Umbilical cord (tissue), 1 donor: ENCODE measurements at regions not wholly inside any gene's neighbourhood (a gene's known extent, or its start where the extent isn't known, plus 50 kb on each side); places are given as distances from the start of the nearest gene placed in this dataset.

ENCODE experiments used
- DNase-seq: peaks from one replicate; pipeline ENCODE4 v3.0.0-alpha.2; 2015; ENCODE audit warnings: low spot score

DNA sequence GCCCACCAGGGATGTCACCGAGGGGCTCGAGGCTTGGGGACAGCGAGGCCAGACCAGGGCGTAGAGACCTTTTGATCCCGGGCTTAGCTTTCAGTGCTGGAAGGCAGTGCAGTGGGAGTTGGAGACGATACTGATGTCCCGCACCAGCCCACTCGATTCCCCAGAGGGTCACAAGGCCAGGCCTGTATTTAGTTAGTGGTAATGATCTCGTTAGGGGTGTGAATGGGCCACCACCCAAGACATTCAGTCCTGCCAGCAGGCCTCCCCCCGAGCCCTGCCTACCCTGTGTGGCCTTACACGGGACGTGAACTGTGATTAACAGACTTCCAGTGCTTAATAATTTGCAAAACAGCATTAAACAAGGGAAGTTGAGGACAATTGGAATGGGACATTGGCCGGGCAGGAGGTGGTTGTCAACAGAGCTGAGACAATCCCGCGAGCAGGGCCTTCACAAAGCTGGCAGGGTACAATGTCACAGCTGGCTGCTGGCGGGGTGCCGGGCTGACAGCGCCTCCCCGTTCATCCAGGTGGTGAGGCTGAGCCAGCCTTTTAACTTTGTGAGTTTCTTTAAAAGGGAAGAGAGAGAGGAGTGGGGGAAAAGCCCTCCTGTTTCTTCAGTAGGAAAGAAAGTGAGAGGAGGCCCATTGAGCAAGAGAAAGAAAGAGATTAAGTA, 175.3 kb upstream of the RALGAPA2 start:
- DNase-seq, result no peak

DNA sequence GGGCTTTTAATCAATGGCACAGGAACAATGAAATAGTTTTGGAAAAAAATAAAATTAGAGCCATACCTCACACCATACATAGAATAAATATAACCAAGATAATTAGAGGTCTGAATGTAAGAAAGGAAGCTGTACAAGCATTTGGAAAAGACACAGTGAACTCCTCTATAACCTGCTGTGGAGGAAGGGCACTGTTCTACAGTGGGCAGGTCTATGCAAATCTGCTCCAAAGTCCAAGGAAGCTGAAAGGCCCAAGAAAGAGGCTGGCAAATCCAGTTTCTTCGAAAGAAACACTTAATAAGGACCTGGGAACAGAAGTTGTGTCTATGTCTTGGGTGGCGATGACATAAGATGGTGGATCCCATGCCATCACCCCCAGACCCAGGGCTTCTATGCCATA, 169.4 kb upstream of the RALGAPA2 start:
- DNase-seq, result no peak

DNA sequence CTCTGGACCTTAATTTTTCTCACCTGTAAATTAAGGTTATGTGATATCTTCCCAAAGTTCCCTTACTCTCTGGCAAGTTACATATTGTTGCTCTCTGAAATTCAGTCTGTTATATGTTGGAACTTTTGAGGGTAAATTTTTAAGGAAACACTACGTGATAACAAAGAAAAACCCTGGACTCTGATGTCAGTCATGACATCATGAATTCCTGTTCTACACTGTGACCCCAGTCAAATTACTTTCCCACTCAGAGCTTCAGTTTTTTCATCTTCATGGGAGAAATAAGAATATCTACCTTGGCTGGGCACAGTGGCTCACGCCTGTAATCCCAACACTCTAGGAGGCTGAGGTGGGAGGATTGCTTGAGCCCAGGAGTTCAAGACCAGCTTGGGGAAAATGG, 164.6 kb upstream of the RALGAPA2 start:
- no peak for DNase-seq

DNA sequence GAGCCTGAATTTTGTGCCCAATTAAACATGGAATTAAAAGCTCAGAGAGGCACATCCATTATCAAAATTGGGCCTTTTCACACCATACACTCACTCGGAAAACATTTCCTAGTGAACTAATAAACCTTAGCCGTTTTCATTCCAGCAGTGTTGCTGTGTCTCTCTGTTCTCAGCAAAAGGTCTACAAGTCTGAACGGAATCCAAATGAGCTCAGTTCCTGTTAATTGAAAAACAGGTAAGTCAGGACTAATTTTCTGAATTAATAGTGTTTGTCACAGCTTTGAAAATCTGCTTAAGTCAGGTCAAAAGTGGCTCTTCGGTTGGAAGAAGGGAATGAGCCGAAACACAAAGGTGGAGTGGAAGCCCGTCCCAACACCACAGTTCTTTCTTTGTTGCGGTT, 163.3 kb upstream of the RALGAPA2 start:
- no peak for DNase-seq

DNA sequence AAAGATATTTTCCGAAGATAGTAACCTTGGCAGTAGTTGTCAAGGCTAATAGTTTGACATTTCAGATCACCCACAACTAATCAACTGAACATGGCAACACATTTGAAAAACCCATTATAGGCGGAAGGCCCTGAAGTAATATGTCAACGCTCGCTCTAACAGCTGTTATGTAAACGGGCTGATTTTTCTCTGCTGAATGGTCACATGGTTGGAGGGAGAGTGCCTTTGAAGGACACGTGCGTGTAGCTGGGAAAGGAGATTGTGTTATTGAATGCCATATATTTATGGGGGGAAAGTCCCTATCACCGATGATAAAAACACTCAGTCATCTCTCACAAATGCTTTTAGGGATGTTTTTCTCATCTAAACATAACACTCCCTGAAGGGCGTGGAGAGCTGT, 160.0 kb upstream of the RALGAPA2 start:
- no peak for DNase-seq

DNA sequence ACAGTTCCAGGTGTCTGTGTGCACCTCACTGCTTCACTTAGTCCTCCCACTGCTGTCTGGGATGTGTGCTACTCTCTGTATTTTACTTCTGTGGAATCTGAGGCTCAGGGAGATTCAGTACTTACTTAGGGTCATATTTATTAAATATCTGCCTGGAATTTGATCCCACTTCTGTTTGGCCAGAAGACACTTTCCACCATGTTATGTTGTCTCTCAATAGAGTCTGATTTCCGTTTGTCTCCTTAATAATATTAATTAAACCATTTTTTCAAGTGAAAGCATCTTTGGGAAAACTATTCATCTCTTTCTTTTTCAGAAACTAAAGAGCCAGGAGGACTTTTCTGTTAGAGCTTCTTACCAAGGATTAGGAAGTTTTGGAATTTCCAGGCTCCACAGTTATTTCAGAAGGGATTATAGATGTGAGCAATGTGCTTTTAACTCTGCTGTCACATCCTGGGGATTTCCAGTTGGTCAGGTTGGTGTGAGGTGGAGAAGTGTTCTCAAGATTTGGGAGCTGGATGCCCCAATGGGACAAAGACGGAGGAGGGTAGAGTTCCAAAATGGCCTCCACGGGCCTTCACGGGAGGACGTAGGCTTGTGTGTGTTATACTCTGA, 156.8 kb upstream of the RALGAPA2 start:
- DNase-seq, result no peak

DNA sequence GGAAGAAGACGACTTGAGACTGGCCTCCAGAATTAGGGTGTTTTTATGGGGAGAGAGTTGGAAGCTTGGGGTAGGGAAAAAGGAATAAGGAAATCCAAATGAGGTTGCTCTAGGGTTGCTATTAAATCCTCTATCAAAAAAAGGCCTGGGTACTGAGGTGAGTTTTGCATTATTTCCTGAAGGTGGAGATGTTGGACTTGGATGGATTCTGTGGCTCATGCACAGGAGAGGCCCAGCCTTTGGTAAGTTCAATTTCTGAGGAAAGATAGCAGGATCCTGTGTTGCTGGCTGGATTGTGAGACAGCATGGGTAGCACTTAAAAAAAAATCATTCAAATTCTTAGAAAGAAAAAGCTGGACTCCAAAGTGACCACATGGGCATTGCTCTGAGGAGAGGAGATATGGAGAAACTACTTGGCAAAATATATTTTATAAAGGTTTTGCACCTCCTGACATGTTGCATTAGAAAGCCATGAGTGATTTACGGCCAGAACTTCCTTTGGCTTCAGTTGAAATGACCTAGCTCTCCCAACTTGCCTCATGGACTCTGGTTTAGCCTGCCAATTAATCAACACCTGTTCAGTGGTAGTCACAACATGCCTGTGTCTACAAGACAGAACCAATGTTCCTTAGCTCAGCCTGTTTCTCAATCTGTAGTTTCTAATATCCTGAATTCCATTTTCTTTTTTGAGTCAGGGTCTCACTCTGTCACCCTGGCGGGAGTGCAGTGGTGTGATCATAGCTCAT, 152.1 kb upstream of the RALGAPA2 start:
- DNase-seq, result peak; percentile 45

DNA sequence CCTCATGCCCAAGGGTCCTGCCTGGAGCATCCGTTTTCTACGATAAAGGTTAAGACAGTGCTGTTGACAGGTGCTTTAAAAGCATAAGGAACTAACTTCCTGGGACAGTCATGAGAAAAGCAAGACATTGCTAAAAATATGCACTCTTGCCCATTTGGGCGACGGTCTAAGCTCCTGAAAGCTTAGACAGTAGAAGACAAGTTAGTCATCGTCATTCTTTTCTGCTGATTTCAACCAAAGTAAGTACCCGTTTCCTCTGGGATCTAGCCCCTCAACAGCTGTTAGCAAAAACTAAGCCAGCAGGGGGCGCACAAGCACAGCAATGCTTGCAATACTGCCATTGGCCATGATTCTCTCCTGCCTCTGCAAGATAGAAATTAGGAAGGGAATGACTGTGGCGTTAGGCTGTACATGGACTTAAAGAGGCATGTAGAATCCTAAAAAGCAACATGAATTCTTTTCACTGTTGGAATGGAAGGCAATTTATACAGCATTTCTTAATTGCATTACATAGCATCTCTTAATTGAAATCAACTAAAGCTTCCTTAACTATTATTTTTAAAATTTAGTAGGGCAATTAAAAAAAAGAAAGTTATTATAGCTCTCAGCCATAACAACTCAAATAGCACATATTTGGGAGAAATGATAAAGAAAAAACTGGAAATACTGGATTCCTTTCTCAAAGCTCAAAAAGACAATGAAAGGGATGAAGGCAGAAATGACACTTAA, 147.8 kb upstream of the RALGAPA2 start:
- peak; percentile 91 for DNase-seq

DNA sequence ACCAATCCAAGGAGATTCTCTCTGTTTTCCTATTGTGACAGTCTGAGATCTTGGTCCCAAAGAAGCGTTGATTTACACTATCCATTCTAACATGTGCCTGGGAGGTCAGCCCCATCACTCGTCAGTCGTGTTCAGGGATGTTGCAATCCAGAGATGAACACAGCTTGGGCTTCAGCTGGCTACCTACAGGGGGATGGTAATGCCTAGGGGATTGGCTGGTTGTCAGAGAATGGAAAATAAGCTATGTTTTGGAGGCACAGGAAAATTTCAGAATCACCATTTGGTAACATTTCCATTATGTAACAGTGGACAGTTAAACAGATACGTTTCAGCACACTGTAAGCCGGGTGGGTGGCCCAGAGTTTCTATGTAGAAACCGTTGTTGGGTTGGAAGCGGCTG, 147.1 kb upstream of the RALGAPA2 start:
- DNase-seq, result no peak

DNA sequence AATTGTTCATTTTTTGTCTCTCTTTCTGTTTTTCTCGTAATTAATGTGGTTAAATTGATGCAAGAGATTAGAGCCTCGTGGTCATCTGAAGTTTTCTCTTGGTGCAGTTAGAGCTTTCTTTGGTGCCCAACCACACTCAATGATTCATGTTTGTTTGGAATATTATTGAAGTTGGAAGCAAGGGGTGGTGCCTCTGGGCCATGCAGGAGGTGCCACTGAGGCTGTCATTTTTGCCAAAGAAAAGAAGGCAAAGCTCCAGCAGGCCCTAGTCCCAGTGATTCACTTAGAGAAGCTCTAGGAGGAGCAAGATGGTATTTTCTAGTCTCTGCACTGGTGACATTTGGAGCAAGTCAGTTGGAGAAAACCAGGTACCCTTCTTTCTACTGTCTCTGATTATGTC, 144.5 kb upstream of the RALGAPA2 start:
- no peak for DNase-seq

DNA sequence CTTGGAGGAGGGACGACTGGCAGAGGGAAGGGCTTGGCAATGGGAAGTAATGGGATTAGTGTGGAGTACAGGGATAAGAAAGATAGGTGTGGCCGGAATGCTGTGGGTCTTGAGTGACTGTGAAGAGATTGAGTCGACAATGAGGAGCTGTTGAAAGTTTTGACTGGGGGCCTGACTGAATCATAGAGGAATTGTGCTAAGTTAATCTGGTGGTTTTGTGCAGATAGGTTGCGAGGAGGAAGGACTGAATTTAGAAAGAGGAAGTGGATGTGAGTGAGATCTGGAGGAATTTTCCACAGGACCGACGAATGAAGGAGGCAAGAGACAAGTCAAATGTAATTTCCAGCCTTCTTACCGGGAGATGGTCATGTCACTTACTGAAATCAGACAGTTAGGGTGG, 143.9 kb upstream of the RALGAPA2 start:
- DNase-seq, result no peak

DNA sequence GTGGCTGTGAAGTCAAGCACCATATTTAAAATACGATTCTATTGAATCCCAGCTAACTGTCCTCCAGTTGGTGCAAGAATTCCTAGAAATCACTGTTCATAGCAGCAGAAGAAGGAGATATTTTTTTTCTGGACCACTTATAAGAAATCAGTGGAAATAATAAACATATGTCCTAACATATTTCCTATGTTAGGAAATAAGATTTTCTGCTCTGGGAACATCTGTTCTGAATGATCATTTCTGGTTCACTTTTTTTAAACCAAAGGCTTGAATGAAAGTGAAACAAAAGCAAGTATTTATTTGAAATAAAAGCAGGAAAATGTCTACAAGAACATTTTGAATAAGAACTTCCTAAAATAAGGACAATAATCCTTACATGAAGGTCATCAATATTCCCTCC, 138.9 kb upstream of the RALGAPA2 start:
- DNase-seq, result no peak

DNA sequence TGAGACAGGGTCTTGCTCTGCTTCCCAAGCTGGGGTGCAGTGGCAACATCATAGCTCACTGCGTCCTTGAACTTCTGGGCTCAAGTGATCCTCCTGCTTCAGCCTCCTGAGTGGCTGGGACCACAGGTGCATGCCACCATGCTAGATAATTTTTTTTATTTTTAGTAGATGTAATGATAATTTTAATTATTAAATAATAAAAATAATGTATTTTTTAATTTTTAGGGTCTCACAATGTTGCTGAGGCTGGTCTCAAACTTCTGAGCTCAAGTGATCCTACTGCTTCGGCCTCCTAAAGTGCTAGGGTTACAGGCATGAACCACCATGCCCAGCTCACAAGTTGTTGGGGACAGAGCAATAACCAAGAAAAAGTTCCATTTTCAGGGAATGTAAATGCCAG, 138.0 kb upstream of the RALGAPA2 start:
- DNase-seq, result no peak

DNA sequence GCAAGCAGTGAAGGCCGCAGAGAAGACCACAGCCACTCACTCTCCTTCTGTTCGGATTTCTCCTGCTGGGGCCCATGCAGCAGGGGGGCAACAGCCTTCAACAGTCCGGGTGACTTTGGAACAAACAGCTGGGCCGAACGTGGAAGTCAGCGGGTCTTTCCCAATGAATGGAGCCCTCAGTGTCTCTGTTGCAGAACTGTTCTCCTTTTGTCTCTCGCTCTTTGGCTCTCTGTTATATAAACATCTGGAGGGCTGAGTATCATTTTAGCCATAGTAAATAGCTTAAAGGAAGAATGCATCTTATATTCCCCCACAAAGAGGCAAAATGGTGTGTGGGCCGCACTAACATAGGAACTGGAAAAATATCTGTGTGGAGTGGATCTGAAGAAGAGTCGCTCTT, 136.7 kb upstream of the RALGAPA2 start:
- DNase-seq, result no peak

DNA sequence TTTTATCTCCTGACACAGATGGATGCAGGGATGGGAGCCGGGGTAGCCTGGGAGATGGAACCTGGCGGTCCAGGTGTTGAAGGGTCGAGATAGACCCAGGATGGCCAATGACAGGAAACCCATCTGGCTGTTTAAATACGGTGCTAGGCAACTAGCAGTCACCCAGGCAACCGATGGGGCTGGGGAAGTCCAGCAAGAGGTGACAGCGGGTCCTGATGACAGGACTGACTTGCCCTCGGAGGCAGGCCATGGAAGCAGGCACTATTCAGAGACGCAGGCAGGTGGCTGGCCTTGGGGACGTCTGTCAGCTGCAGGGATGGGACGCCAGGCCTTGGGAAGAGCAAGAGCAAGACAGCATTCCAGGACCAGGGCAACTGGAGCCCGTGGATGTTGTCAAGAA, 135.4 kb upstream of the RALGAPA2 start:
- DNase-seq, result no peak

DNA sequence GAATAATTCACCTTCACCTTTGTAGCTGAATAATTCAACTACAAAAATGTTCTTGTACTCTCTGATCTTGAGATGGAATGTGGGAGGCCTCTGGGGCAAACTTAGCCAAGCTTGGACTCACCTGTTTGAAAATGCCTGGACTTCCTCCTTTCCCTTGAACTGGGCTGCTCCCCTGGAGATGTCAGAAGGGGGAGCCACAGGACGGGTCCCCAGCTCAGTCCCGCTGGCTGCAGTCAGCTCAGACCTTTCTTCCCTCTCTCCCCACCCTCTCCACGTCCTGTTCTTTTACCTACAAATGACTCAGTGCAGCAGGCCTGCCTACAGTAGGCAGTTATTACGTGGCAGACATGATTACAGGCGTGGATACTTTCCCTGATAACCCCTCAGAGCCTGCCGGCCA, 131.5 kb upstream of the RALGAPA2 start:
- no peak for DNase-seq

DNA sequence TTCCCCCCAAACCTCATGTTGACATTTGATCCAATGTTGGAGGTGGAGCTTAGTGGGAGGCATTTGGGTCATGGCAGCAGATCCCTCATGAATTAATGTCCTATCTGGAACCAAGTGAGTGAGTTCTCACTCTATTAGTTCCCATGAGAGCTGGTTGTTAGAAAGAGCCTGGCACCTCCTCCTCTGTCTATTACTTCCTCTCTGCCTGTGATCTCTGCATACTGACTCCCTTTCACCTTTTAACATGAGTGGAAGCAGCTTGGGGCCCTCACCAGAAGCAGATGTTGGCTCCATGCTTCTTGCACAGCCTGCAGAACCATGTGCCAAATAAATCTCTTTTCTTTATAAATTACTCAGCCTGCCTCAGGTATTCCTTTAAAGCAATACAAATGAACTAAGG, 127.3 kb upstream of the RALGAPA2 start:
- no peak for DNase-seq

DNA sequence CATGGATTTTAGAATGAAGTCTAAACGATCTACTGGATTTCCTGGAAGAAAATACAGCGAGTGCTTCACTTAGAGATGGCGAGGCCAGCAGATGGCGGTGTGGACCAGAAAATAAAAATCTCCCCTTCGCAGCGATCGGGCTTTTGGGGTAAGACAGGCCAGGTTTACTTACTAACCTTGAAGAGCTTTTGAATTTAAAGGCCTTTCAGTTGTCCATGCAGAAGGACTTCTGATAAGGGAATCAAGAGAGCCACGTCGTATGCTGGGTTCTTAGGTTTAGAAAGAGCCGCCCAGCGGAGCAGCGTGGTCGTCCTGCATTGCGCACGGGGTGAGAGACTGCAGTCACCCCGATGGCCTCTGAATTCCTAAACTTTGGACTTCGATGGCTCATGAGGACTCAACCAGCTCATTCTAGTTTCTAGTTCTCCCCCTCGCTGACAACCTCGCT, 125.2 kb upstream of the RALGAPA2 start:
- peak; percentile 67 for DNase-seq

DNA sequence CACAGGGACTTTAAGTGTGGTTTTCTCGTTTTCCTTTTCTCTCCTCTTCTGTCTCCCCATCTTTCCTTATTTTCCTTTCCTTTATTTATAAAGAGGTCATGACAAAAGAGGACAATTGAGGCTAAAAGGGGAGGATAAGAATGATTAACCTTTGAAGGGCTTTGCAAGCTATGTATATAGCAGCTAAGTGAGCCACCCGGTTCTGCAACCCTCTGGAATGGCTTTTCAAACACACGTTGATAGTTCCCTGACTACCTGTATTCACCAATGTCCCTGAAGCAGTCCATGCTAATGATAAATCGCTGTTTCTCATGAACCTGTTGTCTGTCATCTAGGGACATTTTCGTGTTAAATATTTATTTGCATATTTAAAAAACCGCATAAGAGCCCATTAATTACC, 124.4 kb upstream of the RALGAPA2 start:
- DNase-seq, result no peak

DNA sequence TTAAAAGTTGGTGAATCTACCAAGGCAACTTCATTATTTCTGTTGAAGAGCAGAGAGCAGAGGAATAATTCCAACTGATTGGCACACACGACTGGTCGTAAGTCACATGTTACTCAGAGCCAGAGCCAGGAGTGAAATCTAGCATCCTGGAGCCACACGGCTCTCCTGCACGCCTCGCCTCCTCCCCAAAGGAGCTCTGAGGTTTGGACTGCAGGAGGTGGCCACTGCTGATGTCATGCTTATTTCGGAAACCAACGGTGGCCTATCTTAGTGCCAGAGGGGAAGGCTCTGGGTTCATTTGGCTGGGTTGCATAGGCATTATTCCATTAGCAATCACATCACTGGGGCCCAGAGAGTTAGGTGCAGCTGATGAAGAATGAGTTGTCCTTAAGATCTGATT, 123.5 kb upstream of the RALGAPA2 start:
- no peak for DNase-seq

DNA sequence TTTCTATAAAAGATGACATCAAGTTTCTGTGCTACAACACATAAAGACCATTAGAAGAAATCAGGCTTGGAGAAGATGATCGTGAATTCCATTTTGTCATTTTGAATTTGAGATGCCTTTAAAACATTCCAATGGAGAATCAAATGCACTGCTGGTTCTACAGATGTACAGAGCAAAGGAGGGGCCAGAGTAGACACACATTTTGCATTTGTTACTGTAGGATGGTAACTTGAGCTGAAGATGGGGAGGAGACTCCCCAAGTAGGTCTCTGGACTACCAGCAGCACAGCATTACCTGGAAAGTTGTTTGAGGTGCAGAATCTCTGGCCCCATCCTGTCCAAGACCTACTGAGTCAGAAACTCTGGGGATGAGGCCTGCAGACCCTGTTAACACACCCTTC, 121.6 kb upstream of the RALGAPA2 start:
- no peak for DNase-seq

DNA sequence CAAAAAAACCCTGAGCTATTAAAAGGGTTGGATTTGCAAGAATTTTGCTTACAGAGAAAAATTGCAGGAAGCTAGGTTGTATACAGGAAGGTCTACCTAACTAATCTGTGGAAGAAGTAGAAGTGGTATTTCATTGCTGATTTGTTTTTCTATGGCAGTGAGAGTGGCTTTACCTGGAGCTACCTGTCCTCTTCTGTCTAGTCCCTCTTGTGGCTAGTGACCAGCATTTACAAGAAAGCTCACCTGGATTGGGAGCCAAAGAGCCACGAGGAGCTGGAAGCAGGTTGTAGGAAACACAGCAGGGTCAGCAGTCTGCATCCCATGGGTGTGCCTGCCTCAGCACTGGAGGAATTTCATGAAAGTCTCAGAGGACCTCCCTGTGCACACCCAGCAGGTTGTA, 120.3 kb upstream of the RALGAPA2 start:
- DNase-seq, result no peak
